A673 (cell line): ENCODE measurements at regions not wholly inside any gene's neighbourhood (a gene's known extent, or its start where the extent isn't known, plus 50 kb on each side); places are given as distances from the start of the nearest gene placed in this dataset.
"Not testable (repeated sequence)": the region's sequence is repeated elsewhere in the genome, so short reads cannot be mapped to it uniquely, and the experiment has no call there.

Experiments
- BruUV-seq: library from RNA; stranded (reverse); fragments of 400-500 nt; replicated peaks from 2 replicates; lab custom pipeline; 2021; lab: Mats Ljungman, UMichigan
- CTCF ChIA-PET: fragments of 300-600 bp; sonication (Branson Sonifier 250); formaldehyde crosslinking; loops from one replicate; lab custom pipeline; 2022; ENCODE audit warnings: antibody characterized with exemption; lab: Charles Lee
- POLR2A ChIA-PET: fragments of 300-600 bp; sonication (Branson Sonifier 250); formaldehyde crosslinking; loops from one replicate; lab custom pipeline; 2022; ENCODE audit warnings: antibody characterized with exemption; ENCODE audit not compliant: low non-redundant PET; lab: Charles Lee
- DNase-seq: peaks from one replicate; pipeline ENCODE4 v3.0.0-alpha.2; 2015; ENCODE audit warnings: low spot score
- H3K27ac ChIP-seq: fragments of 200-600 bp; sonication (generic); 2 replicates; pipeline ENCODE4 v1.5.1; 2016; ENCODE audit warnings: mixed run types, low read depth, mild to moderate bottlenecking, mixed read lengths, antibody characterized with exemption, low read length; ENCODE audit not compliant: poor library complexity, severe bottlenecking
- H3K27me3 ChIP-seq: fragments of 200-600 bp; sonication (generic); replicated peaks from 2 replicates; pipeline ENCODE4 v1.6.1; 2017; ENCODE audit warnings: mixed run types, low read depth, mild to moderate bottlenecking, mixed read lengths, antibody characterized with exemption, low read length; ENCODE audit not compliant: insufficient read depth, poor library complexity
- H3K36me3 ChIP-seq: fragments of 200-600 bp; sonication (generic); 2 replicates; pipeline ENCODE4 v1.6.1; 2016; ENCODE audit warnings: mixed run types, mild to moderate bottlenecking, mixed read lengths, antibody characterized with exemption, low read length; ENCODE audit not compliant: insufficient read depth, poor library complexity, severe bottlenecking
- H3K4me1 ChIP-seq: fragments of 200-600 bp; sonication (generic); 2 replicates; pipeline ENCODE4 v1.6.1; 2017; ENCODE audit warnings: mixed run types, mild to moderate bottlenecking, mixed read lengths, antibody characterized with exemption, low read length; ENCODE audit not compliant: insufficient read depth, poor library complexity, severe bottlenecking
- H3K4me3 ChIP-seq: fragments of 200-600 bp; sonication (generic); 2 replicates; pipeline ENCODE4 v1.5.1; 2016; ENCODE audit warnings: low read depth, mixed run types, mild to moderate bottlenecking, mixed read lengths, low read length; ENCODE audit not compliant: poor library complexity, severe bottlenecking
- H3K9me3 ChIP-seq: fragments of 200-600 bp; sonication (generic); 2 replicates; pipeline ENCODE4 v1.6.1; 2016; ENCODE audit warnings: mixed run types, low read depth, mild to moderate bottlenecking, mixed read lengths, antibody characterized with exemption, low read length; ENCODE audit not compliant: poor library complexity, severe bottlenecking
- EZH2 ChIP-seq: fragments of 200-600 bp; sonication (generic); IDR thresholded peaks from 2 replicates; pipeline ENCODE4 v1.6.1; 2017; ENCODE audit warnings: borderline replicate concordance, low read depth, mild to moderate bottlenecking, mixed read lengths, antibody characterized with exemption, low read length; ENCODE audit not compliant: poor library complexity, severe bottlenecking
- intact Hi-C: fragments of 100-400 bp; cut with micrococcal nuclease; formaldehyde crosslinking; loops from one replicate; pipeline ENCODE4 v1.10.0; 2022; ENCODE audit not compliant: unreplicated experiment
- TF ChIP-seq, protein P1 (sequence below): fragments of 300-800, 200-600 bp; sonication (generic); conservative IDR thresholded peaks from 2 replicates; pipeline ENCODE4 v1.5.1; 2017; ENCODE audit warnings: low read depth, mild to moderate bottlenecking, antibody characterized with exemption, low read length, moderate library complexity, mixed read lengths

DNA sequence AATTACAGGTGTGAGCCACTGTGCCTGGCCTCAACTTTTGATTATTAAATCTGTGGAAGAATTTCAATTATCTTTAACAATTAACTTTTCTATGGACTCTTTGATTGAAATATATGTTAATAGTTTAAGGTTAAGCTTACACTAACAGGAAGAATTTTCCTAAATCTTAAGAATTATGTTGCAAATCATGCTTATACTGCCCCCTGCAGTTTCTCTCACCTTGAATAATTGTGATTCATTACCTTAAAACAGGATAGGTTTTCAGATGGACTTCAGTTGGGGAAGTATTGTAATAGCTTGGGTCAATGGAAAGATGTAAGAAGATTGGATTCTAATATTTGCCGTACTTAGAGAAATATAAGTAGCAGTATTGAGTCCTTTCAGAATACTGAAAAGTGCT lies 66.5 kb upstream of the NIPA1 start:
- TF ChIP-seq, protein P1, sequence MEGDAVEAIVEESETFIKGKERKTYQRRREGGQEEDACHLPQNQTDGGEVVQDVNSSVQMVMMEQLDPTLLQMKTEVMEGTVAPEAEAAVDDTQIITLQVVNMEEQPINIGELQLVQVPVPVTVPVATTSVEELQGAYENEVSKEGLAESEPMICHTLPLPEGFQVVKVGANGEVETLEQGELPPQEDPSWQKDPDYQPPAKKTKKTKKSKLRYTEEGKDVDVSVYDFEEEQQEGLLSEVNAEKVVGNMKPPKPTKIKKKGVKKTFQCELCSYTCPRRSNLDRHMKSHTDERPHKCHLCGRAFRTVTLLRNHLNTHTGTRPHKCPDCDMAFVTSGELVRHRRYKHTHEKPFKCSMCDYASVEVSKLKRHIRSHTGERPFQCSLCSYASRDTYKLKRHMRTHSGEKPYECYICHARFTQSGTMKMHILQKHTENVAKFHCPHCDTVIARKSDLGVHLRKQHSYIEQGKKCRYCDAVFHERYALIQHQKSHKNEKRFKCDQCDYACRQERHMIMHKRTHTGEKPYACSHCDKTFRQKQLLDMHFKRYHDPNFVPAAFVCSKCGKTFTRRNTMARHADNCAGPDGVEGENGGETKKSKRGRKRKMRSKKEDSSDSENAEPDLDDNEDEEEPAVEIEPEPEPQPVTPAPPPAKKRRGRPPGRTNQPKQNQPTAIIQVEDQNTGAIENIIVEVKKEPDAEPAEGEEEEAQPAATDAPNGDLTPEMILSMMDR, result 0 out of 2 replicates have a peak, but pooled peaks have one; percentile 7
- H3K36me3 ChIP-seq, H3K4me1 ChIP-seq, H3K27ac ChIP-seq, intact Hi-C loops, DNase-seq, H3K4me3 ChIP-seq, BruUV-seq, H3K9me3 ChIP-seq, CTCF ChIA-PET, H3K27me3 ChIP-seq, POLR2A ChIA-PET: not testable (repeated sequence)

DNA sequence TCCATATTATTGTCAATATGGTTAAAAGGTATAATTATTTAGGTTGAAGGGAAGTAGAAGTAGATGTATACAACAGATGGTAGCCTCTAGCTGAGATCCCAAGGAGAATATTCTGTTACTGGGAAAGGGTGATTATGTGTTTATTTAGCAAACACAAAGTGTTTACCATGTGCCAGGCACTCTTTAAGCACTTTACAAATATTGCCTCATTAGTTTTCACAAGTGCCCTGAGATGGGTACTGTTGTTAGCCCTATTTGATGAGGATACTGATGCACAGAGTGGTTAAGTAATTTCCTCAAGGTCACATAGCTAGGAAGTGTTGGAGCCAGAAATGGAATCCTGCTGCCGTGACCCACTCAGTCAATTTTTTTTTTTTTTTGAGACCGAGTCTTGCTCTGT lies 60.3 kb upstream of the NIPA1 start:
- DNase-seq, BruUV-seq, H3K36me3 ChIP-seq, H3K4me1 ChIP-seq, H3K27me3 ChIP-seq, POLR2A ChIA-PET, intact Hi-C loops, CTCF ChIA-PET, H3K27ac ChIP-seq, H3K4me3 ChIP-seq, H3K9me3 ChIP-seq: not testable (repeated sequence)

DNA sequence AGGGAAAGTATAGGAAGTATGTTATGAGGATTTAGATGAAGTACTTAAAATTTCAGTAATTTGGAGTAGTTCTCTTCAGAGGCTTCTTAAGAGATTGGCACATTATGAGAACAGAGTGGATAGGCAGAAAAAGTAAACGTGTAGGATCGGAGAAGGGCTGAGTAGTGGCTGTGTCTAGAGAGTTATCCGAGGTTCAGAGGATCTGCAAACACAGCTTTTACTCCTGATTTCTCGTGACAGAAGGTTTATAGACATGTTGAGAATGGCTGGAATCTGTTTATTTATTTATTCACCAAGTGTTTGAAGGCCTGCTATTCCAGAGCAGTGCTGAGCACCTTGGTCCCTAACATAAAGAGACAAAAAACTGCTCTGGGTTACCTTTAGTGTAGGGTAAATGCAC lies 51.4 kb upstream of the NIPA1 start:
- intact Hi-C loops, H3K4me1 ChIP-seq, H3K9me3 ChIP-seq, POLR2A ChIA-PET, H3K36me3 ChIP-seq, H3K4me3 ChIP-seq, DNase-seq, BruUV-seq, H3K27me3 ChIP-seq, H3K27ac ChIP-seq, CTCF ChIA-PET: not testable (repeated sequence)

DNA sequence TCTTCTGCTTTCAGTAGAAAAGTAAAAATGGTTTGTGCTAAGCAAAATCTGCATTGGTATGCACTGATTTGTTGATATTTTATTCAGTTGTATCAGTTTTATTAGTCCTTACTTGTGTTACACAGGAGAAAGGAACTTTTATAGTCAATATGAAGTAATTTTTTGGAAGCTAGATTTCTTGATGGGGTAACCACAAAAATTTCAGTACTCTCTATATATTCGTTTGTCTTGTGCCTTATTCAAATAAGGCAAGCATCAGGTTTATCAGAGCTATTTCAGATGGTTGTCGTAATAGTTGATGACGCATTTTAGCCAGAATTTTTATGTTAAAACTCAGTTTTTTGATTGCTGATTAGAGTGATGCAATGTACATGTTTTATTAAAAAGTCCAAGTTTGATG lies 50.7 kb upstream of the NIPA1 start:
- no peak for TF ChIP-seq EZH2
- Histone ChIP-seq H3K4me3 (no peak overlapping the region), H3K9me3 (no peaks in the 10 kb centered on the region), H3K36me3 (no peaks in the 10 kb centered on the region), H3K4me1 (no peaks in the 10 kb centered on the region), H3K27ac (no peak overlapping the region), H3K27me3 (no peaks in the 10 kb centered on the region)
- POLR2A ChIA-PET, result no interaction called here
- intact Hi-C loops, result no loop called here
- no peak for DNase-seq
- CTCF ChIA-PET, result no interaction called here
- BruUV-seq, result no TSS peak

DNA sequence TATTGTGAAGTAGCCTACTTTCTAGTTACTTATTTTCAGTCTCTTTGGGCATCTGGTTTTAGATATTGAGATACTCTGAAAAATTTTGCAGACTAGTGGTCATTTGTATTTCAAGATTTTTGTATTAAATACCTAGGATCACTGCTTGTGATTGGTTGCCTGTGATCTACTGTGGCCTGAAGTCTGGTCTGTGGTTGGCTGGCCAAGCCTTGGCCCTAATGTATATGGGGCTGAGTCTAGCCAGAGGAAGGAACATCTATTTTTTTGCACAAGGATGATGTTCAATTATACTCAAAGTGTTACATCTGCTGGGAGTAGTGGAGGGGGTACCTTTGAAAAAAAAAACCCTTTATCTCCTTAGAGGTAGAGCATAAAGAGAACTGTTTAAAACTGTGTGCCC lies 50.2 kb upstream of the NIPA1 start:
- H3K27ac ChIP-seq, intact Hi-C loops, CTCF ChIA-PET, H3K36me3 ChIP-seq, H3K9me3 ChIP-seq, BruUV-seq, H3K4me1 ChIP-seq, H3K27me3 ChIP-seq, H3K4me3 ChIP-seq, POLR2A ChIA-PET, DNase-seq: not testable (repeated sequence)
